GM12872 (cell line): ENCODE measurements at regions not wholly inside any gene's neighbourhood (a gene's known extent, or its start where the extent isn't known, plus 50 kb on each side); places are given as distances from the start of the nearest gene placed in this dataset.

Experiments used
- CTCF ChIP-seq: IDR thresholded peaks from 3 replicates; pipeline ENCODE4 v1.5.1; 2011; ENCODE audit warnings: low read depth, mild to moderate bottlenecking, low read length, moderate library complexity; ENCODE audit not compliant: insufficient read depth

DNA sequence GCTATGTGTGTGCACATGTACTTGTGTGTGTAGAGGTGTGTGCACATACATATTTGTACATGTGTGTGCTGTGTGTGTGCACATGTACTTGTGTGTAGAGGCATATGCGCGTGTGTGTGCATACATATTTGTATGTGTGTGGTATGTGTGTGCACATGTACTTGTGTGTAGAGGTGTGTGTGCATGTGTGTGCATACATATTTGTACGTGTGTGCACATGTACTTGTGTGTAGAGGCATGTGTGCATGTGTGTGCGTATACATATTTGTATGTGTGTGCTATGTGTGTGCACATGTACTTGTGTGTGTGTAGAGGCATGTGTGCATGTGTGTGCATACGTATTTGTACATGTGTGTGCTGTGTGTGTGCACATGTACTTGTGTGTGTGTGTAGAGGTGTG lies 291.9 kb downstream of the AJAP1 start:
- TF ChIP-seq CTCF = no peak

DNA sequence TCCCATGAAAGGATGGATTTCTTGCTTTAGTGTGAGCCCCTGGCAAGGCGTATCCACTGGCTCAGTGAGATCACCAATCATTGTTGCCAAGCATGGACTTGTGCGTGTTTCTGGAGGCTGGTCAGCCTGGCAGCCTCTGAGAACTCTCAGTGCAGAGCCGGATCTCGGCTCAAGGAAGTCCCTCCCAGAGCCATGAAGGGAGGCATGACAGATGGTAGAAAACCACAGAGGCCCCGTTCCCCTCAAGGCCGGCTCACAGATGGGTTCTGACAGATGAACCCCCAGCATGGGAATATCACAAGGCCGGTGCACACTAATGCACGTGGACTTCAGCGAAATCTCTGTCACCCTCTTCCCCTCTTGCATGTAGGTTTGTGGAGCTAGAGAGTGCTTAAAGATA lies 290.5 kb downstream of the AJAP1 start:
- no peak for TF ChIP-seq CTCF

DNA sequence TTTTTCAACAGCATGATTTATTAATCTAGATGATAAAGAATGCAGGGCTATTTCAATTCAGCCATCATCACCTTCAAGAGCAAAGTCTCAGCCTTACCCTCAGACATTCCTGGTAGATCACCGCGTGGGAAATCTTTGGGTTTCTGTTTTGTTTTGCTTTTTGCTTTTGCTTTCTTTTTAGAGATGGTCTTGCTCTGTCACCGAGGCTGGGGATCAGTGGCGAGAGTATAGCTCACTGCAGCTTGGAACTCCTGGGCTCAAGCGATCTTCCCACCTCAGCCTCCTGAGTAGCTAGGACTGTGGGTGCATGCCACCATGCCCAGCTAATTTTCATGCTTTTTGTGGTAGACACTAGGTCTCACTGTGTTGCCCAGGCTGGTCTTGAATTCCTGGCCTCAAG lies 289.7 kb downstream of the AJAP1 start:
- TF ChIP-seq CTCF = no peak

DNA sequence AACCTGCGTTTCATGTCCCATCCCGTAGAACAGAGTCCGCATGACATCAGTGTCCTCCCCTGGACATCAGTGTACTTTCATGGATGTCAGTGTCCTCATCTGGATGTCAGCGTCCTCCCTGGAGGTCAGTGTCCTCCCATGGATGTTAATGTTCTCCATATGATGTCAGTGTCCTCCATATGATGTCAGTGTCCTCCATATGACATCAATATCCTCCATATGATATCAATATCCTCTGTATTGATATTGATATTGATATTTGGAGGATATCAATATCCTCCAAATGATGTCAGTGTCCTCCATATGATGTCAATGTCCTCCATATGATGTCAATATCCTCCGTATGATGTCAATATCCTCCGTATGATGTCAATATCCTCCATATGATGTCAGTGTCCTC lies 284.9 kb downstream of the AJAP1 start:
- no peak for TF ChIP-seq CTCF

GRCh38 chr1:4937876-4938534 lies 283.6 kb downstream of the AJAP1 start:
- TF ChIP-seq CTCF = no peak

DNA sequence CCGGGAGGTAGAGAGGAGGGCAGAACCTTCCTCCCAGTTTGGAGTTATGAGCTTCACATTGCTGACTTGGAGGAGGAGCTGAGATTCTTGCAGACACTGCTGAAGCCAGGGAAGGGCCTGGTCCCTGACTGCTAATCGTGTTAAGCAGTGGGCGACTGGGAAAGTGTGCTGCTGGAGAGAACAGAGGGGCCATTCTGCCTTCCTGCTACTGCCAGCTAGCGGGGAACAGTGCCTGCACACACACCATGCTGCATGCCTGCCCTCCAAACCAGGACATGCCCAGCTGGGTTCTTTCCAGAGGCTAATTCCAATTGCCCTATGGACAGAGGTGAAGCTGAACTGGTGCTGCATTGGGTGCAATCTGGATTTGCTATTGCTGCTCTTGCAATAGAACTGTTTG lies 281.4 kb downstream of the AJAP1 start:
- no peak for TF ChIP-seq CTCF

GRCh38 chr1:4933232-4933631 lies 278.8 kb downstream of the AJAP1 start:
- no peak for TF ChIP-seq CTCF
